Bronchial epithelial cell (primary cell): ENCODE measurements at regions not wholly inside any gene's neighbourhood (a gene's known extent, or its start where the extent isn't known, plus 50 kb on each side); places are given as distances from the start of the nearest gene placed in this dataset.

Source experiments
- DNase-seq: peaks from one replicate; pipeline ENCODE4 v3.0.0-alpha.2; 2010; ENCODE audit warnings: low read depth
- FAIRE-seq: peaks from 2 replicates; lab custom pipeline; 2011; peaks lifted over from hg19 to GRCh38; lab: Jason Lieb, UNC
- H3K27me3 ChIP-seq: 2 replicates; pipeline ENCODE4 v1.5.1; 2011; ENCODE audit warnings: low read length; ENCODE audit not compliant: control insufficient read depth, insufficient read depth
- H3K36me3 ChIP-seq: 2 replicates; pipeline ENCODE4 v1.5.1; 2011; ENCODE audit warnings: low read length; ENCODE audit not compliant: control insufficient read depth, insufficient read depth
- H3K4me3 ChIP-seq: 2 replicates; pipeline ENCODE4 v1.5.1; 2011; ENCODE audit warnings: mild to moderate bottlenecking, low read depth, low read length, control low read depth
- TF ChIP-seq, protein P1 (sequence below): IDR thresholded peaks from 2 replicates; pipeline ENCODE4 v1.5.1; 2011; ENCODE audit warnings: mild to moderate bottlenecking, moderate library complexity, low read length, control low read depth, inconsistent platforms; ENCODE audit not compliant: insufficient read depth, severe bottlenecking

DNA sequence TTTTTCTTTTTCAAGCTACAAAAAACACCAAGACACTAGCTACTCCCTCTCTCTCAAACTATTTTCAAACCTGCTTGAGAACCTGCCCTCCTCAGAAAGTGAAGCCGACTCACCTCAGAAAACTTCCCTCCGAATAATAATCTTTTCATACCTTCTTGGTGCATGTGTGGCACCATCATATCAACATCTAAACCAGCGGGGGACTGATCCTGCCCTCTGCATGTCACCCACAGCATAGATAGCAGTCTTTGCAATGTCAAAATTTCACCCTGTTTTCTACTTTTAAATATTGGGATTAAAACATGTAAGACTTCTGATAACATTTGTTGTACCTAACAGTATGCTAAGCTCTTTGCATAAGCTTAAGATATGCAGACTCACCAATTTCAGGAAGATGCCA, 1260.3 kb downstream of the PLA2G4A start:
- no peak for FAIRE-seq
- TF ChIP-seq, protein P1, sequence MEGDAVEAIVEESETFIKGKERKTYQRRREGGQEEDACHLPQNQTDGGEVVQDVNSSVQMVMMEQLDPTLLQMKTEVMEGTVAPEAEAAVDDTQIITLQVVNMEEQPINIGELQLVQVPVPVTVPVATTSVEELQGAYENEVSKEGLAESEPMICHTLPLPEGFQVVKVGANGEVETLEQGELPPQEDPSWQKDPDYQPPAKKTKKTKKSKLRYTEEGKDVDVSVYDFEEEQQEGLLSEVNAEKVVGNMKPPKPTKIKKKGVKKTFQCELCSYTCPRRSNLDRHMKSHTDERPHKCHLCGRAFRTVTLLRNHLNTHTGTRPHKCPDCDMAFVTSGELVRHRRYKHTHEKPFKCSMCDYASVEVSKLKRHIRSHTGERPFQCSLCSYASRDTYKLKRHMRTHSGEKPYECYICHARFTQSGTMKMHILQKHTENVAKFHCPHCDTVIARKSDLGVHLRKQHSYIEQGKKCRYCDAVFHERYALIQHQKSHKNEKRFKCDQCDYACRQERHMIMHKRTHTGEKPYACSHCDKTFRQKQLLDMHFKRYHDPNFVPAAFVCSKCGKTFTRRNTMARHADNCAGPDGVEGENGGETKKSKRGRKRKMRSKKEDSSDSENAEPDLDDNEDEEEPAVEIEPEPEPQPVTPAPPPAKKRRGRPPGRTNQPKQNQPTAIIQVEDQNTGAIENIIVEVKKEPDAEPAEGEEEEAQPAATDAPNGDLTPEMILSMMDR, result no peak
- no peaks in the 10 kb centered on the region for H3K27me3 ChIP-seq
- no peak for DNase-seq
- no peak overlapping the region for H3K4me3 ChIP-seq
- H3K36me3 ChIP-seq, result no peaks in the 10 kb centered on the region

- Histone ChIP-seq H3K4me3 (no peak overlapping the region), H3K36me3 (no peaks in the 10 kb centered on the region), H3K27me3 (no peaks in the 10 kb centered on the region)
- TF ChIP-seq, protein P1, result no peak
- DNase-seq (no peak), FAIRE-seq (no peak)
Observed at GRCh38 chr1:188089461-188089860, 1260.7 kb downstream of the PLA2G4A start.

DNA sequence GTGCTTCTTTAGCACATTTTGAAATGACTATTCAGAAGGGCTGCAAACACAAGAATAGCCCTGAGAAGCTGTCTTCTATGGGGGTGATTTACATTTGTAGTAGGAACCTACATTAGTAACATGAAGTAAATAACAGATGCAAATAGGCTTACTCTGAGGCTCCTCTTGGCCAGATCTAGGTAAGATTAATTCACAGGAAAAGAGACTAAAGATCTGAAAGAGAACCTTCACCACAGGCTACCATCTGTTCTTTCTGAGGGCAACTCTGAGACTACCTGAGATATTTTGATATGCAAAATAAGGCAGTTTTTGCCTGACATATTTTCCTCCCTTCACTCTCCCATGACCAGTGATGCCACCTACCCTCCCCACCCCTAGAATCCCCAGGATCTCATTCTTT, 1267.8 kb downstream of the PLA2G4A start:
- DNase-seq, result no peak
- TF ChIP-seq, protein P1, result no peak
- FAIRE-seq, result no peak
- Histone ChIP-seq H3K4me3 (no peak overlapping the region), H3K27me3 (no peaks in the 10 kb centered on the region), H3K36me3 (no peaks in the 10 kb centered on the region)

DNA sequence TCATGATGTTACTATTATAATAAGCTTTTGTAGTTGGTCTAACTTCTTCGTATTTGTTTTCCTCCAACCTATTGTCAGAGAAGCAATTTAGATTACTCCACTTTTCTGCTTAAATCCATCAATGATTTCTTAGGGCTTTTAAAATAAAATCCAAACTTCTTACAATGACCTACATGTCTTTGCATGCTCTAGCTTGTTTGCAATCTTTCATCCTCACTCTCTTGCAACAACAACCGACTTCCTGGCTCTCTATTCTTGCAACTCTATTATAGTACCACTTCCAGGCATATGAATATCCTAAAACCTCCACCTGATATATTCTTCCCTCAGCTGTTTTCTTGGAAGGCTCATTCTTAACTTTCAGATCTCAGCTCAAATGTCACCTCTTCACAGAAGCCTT, 1288.7 kb downstream of the PLA2G4A start:
- TF ChIP-seq, protein P1, result no peak
- DNase-seq, result peak; percentile 67
- FAIRE-seq, result no peak
- H3K4me3 ChIP-seq, result no peak overlapping the region
- H3K36me3 ChIP-seq, result no peaks in the 10 kb centered on the region
- no peaks in the 10 kb centered on the region for H3K27me3 ChIP-seq

DNA sequence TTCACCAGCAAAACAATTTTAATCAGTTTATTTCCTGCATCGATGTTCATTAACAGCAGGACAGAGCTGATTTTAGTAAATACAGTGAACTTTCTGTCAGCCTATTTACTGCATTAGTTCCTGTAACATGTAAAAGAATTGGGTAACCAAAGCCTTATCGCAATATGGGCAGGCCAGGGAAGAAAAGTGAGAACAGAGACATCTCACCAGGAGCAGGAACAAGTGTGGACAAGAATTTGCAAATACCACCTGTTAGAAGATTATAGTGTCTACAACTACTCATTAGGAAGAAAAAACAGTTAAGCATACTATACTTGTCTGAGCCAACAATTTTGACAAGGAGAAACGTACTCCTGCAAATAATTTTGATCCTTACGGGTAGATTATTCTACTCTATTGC, 1293.9 kb downstream of the PLA2G4A start:
- Histone ChIP-seq H3K27me3 (no peaks in the 10 kb centered on the region), H3K36me3 (no peaks in the 10 kb centered on the region), H3K4me3 (no peak overlapping the region)
- peak; percentile 73 for DNase-seq
- no peak for FAIRE-seq
- TF ChIP-seq, protein P1, result no peak

DNA sequence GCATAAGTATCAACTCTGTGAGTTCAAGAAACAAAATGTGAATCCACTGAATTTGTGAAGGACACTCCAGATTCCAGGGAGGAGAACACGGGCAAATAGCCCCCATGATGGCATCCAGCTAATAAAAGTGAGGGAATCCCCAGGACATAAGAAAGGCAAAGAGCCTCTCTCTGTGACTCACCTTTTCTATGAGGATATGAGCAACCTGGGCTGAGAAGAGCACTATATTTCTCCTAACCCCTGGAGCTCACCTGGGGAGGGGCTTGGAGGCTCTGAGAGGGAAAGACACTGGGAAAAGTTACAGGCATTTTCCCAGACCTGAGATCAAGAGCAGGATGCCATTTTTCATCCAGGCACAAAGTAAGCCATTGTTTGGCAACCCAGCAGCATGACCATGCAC, 1298.8 kb downstream of the PLA2G4A start:
- no peaks in the 10 kb centered on the region for H3K27me3 ChIP-seq
- FAIRE-seq, result no peak
- DNase-seq, result peak; percentile 34
- no peaks in the 10 kb centered on the region for H3K36me3 ChIP-seq
- H3K4me3 ChIP-seq, result no peak overlapping the region
- TF ChIP-seq, protein P1, result no peak
